COR-L47 (cell line): ENCODE measurements at regions not wholly inside any gene's neighbourhood (a gene's known extent, or its start where the extent isn't known, plus 50 kb on each side); places are given as distances from the start of the nearest gene placed in this dataset.
A peak's percentile ranks its signal among the peaks of the same experiment; 100 is the strongest.

Experiments
- DNase-seq: peaks from one replicate; lab custom pipeline; 2025; lab: John Stamatoyannopoulos, UW

DNA sequence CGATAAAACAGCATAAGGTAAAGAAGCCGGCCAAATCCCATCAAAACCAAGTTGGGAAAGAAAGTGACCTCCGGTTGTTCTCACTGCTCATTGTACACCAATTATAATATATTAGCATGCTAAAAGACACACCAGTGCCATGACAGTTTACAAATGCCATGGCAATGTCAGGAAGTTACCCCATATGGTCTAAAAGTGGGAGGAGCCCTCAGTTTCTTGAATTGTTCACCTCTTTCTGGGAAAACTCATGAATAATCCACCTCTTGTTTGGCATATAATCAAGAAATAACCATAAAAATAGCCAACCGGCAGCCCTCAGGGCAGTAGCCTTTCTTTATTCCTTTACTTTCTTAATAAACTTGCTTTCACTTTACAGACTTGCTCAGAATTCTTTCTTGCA is 544.9 kb upstream of the SETBP1 start:
- no peak for DNase-seq

DNA sequence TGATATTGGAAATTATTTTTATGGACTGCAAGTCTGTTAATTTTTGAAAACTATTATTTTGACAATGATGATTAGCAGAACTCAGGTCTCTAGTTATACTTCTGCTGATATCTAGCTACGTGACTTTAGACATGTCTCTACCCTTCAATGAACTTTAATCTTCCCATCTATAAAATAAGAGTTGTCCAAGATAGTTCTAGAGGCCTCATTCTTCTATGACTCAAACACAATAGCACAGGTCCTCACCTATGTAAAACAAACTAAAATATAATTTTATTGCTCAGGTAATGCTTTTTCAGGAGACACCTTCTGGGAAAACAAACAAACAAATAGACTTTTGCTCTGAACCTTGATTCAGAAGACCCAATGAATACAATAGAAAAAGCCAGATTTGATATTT is 544.4 kb upstream of the SETBP1 start:
- no peak for DNase-seq

DNA sequence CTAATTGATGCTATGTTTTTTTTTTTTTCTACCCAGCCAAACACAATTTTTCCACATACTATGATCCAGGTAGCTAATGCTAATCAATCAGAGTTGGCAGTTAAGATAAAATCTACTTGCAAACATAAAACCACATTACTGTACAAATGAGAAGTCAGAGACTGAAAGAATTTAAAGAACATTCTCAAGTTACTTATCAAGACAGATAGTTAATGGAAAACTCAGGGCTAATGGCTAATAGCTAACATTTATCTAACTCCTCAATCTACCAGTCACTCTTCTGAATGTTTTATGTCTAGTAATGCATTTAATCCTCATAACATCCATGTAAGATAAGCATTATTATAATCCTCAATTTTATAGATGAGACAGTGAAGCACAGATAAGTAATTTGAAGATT is 537.6 kb upstream of the SETBP1 start:
- DNase-seq, result no peak

DNA sequence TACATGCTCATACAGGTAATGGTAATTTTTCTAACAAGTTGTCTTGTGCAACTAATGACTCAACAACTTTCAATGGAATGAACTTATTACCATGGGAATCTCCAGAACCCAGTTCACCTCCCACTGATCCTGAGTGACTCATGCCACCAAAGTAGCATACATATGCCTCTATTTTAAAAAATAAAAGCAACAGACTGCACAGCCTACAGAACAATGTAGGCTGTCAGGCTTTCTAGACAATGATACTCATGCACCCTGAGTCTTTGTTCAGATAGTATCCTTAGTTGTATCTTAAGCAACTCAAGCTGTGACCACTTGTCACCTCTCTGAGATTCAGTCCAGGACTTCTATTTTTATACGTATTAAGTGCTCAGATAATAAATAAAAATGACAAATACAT is 531.0 kb upstream of the SETBP1 start:
- DNase-seq, result no peak

DNA sequence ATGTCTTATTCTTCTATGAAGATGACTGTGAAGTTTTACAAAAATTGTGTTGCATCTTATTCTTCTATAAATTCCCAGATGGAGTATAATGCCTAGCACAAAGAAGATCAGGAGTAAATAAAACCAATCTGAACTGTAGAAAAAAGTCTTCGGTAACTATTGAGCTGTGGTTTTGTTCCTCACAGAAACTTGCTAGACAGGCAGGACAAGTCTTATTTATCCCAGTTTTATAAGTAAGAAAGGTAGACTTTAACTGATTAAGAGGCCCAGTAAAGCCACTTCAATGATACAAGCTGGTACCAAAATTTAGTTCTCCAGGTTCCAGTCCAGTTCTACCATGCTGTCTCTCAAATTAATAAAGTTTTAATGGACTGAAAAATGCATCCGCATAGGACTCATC is 526.7 kb upstream of the SETBP1 start:
- no peak for DNase-seq

DNA sequence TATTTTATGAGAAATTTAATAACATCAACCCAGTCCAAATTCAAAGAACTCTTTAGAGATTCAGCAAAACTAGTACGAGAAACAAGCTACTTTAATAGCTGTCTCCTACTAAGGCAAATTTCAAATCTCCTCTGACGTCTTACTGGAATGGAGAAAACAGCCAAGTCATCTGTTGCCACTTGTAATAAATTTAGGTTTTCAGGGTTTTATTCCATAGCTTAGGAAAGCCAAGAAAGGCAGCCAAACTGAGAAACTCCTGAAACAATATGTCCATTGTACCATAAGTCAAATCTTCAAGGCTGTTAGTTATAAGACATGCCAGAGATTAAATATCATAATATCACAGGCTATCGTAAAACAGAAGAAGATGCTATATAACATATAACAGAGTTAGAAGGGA is 524.6 kb upstream of the SETBP1 start:
- DNase-seq, result no peak

DNA sequence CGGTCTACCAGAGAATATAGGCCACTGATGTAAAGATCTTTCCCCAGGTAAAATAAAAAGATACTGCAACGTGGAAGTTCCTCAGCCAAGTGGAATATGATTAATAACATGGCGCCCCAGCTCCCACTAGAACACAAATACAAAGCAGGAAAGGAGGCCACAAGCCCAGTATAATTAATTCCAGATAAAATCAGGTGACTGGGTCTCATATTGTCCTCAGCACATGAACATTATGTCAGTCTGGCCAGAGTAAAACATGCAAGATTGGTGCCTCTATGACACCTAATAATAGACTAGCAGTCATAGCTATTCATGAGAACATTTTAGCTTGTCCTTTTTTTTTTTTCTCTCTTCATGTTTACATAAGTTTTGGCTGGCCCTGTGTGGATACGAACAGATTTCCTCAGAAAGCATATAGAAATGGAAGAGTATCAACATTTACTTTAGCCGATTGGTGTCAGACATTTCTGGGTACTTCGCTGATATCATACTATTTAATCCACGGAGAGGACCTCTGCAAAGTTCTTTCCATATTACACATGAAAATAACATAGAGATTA is 523.8 kb upstream of the SETBP1 start:
- DNase-seq, result no peak

DNA sequence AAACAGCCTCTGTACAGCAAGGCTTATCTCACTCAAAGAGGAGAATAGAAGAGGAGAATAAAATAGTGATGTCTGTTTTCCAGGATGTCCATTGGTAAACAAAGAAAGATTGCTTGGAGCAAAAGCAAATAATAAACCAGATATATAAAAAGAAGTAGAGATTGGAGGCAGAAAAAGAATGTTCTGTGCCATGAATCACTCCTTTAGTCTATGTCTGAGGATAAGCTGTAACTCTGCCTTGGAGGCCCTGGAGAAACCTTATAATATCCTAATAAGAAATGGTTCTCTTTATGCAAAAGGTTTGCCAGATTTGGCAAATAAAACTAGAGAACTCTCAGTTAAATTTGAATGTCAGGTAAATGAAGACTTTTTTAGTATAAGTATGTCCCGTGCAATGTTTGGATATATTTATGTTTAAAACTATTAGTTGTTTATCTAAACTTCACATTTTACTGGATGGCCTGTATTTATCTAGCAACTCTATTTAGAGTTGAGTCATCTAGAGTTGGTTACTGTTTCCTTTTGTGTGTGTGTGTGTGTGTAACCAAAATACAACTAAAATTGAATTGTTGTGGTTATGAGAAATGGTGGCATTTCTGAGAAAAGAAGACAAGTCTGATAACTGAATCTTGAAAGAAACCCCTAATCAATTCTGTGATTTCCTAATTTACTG is 510.3 kb upstream of the SETBP1 start:
- DNase-seq, result no peak

DNA sequence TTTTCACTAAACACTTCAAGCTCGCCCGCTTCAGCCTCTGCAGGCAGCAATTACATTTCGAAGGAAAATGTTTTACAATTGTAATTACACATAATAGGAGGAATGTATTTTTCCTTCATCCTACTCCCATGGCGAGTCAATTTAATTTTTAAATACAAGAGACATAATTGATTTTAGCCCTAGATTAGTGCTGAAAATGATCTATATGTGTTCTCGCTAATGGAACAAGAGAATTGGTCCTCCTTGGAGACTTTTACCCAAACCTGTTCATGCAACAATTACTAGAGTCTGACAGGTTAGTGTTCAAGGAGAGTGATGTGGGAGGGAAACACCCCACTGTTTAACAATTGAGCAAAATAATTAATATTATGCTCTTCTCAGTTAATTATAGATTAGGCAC is 509.4 kb upstream of the SETBP1 start:
- peak; percentile 5 for DNase-seq

DNA sequence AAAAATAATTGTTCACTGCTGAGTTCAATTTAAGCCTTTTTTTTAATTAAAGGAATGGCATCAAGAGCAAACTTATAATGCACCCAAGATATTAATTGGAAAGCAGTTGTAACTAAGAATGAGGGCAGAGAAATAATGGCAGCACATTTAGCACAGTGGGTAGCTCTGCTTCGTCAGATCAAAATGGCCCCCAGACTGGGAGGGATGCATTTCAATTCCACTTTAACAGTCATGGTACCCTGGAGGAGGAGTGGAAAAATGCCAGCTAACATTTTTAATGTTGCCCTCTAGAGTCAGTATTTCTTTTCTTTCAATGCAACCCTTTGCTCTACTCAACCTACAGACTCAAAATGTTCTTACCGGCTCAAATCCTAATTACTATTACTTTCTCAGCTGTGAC is 504.8 kb upstream of the SETBP1 start:
- no peak for DNase-seq

DNA sequence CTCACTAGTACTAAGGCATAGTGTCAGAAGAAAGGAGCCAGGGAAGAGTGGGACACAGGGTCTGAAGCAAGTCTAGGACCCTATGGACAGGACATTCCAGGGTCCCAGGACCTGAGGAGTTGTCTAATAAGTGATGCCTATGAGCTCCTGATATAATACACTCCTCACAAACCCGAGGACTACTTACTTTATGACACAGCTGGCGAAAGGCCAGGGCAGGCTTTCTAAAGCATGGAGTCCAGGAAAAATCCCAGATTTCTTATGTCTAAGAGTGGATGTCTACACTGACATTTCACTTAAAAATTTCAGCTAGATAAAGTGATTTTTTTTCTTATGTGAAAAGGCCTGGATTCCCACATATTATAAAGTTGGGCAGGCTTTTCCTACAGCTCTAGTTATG is 502.2 kb upstream of the SETBP1 start:
- no peak for DNase-seq

DNA sequence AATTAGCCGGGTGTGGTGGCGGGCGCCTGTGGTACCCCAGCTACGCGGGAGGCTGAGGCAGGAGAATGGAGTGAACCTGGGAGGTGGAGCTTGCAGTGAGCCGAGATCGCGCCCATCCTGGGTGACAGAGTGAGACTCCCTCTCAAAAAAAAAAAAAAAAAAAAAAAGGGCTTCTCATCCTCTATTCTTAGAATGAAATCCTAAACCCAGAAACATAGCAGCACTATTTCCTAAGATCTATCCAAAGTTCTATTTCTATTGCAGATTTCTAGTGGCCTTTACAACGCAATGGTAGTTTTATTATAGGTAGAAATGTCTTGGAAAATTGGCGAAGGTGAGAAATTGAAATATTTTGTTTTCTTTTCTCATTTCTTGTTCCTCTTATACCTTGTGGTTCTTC is 501.0 kb upstream of the SETBP1 start:
- no peak for DNase-seq

DNA sequence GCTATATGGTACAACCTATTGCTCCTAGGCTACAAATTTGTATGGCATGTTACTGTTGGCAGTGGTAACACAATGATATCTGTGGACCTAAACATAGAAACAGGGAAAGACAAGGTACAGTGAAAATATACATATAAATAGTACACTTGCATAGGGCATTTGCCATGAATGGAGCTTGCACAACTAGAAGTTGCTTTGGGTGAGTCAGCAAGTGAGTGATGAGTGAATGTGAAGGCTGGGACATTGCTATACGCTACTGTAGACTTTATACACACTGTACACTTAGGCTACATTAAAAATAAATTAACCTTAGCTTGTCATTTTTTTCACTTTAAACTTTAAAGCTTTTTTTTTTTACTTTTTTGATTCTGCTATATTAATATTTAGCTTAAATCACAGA is 500.0 kb upstream of the SETBP1 start:
- no peak for DNase-seq

DNA sequence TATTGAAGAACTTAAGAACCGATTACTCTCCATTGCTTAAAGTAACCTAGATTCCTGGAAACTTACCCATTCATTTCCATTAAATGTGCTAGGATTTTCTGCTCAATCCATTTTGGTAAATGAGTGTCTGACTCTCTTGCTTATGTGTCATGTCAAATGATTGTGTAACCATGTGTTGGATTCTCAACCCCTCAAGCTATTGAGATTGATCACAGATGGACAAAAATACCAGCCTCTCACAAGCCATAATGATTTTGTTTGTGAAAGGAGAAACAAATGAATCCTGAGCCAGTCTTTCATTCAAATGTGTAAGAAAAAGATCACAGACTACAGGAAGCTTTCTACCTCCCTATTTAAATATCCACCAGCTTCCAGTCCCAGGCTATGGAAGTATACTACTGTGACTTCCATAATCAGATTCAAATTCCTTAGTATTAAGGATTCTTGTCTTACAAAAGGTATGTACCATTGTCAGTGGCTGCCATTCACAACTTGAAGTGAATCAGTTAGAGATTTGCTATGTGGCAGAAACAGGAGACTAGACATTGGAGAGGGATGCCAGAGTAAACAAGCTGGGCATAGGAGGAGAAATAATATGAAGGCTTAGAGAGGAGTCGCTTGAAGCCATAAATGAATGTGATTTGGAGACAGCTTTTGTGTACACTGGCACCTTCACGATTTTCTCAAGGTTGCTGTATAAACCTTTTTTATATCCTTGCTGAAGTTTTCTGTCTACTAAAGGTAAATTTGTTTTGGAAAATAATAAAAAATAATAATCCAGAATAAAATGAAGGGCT is 498.5 kb upstream of the SETBP1 start:
- no peak for DNase-seq

DNA sequence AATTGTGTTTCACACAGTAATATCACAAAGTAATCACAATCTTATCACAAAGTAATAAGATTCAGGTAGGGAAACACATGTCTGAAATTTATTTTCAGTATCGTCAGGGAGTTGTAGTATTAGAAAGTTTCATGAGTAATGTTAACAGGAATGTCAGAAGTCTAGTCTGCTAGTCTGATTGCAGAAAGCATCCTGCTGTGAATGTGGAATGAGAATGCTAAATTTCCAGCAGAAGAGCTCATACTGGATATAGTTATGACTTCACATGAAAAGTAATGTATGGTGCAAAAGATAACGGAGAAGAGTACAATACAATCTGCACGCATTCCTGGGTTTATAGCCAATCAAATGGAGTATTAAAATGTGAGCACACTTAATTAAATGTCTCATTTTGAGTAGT is 494.7 kb upstream of the SETBP1 start:
- DNase-seq, result no peak

DNA sequence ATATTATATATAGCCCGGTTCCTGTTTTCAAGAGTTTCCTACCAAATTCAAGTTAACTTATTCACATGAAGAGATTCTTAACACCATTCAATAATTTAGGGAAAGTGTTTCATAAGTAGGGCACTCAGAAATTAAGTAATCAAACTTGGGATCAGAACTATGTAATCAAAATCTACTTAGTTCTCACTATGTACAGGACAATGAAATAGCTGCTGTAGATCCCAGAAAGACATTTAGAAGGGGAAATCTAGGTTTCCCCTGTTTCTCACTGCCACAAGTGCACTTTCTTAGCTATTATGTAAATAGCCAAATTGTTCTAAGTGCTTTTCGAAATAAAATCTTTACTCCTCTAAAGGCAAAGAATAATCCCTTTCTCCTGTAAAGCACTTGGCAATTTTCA is 493.6 kb upstream of the SETBP1 start:
- DNase-seq, result no peak

DNA sequence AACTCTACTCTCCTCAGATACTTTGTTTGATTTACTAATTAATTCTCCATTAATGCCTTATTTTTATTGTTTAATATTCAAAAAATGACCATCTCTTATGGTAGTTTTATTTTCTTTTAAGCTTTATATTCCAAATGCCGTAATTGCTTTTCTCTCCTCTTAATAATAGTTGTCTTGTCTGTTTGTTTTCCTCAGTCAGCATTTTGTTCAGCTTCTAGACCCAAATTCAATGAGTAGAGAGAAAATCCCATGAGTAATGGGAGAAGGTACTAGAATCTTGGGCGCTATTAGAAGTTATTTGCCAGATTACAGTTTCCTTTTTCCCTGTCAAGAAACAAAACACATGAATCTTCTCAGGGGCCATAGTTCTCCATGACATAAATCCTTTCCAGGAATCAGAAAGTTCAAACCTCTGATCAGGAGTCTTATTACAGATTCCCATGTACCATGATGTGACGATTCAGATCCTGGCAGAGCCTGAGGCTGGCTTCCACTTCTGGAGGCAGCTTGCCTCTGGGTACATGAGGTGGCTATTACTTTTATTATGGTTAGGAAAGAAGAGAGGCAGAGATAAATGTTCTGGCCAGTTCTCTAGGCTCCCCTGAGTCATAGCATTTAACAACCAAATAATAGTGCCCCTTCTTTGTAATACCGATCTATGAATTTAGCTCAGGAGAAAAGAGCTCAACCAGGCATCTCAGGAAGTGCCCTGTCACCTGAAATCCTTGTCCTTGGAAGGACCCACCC is 485.1 kb upstream of the SETBP1 start:
- DNase-seq, result no peak

DNA sequence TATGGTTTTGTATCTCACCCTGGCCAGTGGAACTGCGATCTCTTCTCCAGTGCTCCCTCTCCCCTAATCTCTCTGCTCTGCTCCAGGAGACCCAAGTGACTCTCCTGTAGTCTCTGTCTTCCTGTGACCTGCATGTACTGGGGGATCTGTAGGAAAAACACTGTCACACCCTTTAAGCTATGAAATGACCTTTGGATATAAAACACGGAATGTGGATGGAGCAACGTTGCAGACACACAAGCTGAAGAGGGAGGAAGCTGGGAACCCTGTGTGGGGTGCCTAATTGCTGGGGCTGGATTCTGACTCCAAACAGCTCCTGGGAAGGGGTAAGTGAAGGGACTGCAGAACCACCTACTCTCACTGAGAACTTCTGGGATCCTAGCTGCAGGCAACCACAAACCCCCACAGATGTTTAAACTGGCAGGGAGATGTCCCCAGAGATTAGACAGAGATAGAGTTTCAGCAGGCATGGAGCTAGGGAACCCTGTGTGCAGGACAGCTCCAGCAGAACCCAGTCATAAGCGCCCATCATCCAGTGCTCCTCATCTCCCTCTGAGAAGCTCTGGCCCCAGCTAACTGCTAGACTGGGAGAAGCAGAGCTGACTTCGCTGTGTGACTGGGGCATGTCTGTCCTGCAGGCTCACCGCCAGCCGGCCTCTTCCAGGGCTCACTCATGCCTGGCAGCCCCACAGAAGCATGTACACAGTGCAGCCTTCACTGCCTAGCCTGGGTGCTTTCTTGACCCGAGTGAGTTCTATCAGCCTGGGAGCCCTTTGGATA is 482.7 kb upstream of the SETBP1 start:
- no peak for DNase-seq

DNA sequence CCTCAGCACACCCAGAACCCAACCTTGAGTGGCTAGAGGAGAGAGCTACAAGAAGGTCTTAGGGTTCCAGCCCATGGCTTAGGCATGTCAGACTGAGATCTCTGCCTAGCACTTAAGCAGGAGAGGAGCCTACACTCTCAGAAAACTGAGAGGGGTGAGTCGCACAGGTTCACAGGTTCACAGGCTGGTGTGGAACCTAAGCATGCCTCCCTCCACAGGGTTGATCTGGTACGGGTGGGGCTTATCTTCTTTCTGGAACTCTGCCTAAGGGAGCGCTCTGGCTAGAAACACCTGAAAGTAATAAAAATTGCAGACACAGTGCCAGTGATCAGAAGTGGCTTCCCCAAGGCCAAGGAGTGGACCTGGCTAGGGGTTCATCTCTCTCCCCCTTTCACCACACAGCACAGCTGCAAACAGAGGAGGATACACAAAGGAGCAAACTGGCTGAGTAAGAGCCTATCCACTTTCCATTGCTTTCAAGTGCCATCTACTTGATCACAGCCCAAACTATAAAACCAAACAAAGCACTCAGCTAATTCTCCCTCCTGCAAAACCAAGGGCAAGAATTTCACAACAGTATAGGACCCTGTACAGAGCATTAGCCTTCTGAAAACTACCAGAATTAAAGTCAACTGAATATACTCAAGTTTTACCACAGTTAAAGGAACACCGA is 481.9 kb upstream of the SETBP1 start:
- DNase-seq, result no peak

DNA sequence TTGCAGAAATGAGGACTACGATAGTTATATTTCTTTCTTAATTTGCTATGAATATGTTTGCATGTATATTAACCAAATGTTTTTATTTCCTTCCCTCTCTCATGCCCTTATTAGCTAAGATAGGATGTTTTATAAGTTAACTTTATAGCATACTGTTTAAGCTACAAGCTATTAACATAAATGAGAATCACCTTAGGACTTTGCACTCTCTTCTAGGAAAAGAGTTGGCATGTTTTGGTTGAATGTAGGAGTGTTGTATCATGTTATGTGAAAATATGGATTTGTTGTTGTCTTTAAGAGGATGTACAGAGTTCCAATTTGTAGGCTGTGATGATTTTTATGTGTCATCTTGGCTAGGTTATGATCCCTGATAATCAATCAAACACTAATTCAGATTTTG is 467.4 kb upstream of the SETBP1 start:
- no peak for DNase-seq

DNA sequence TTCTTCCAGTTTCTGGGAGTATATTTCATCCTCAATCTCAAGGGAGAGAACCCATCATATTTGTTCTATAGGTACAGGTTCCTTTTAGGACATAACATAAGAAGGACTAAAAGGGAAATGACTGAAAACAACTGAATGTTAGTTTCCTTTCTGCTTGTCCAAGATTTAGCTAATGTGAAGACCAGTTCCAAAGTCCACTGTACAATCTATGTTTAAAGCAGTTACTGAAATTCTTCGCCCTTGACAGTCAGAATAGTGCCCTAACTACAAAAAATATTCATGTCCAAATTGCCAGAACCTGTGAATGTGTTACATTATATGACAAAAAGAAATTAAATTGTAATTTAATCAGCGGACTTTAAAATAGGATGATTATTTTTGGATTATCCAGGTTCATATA is 466.3 kb upstream of the SETBP1 start:
- DNase-seq, result no peak

DNA sequence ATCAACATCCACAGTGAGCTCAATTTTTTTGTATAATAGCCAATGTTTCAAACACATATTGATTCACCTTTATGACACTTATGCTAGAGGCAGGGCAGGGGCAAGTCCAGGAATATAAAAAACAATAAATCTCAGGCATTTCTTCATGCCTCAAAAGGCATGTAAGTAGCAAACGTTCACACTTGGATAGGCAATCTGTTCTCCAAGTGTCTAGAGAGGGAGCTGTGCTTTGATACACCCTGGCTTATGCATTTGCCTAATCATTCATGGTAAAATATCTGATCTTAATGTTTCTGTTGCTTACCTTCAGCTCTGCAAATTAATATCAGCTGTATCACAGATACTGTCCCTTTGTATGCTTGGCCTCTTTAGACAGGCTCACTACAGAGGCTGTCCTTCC is 464.5 kb upstream of the SETBP1 start:
- no peak for DNase-seq
